ENCODE measurements at regions not wholly inside any gene's neighbourhood (a gene's known extent, or its start where the extent isn't known, plus 50 kb on each side); places are given as distances from the start of the nearest gene placed in this dataset.
"Not testable (repeated sequence)": the region's sequence is repeated elsewhere in the genome, so short reads cannot be mapped to it uniquely, and the experiment has no call there.

DNA sequence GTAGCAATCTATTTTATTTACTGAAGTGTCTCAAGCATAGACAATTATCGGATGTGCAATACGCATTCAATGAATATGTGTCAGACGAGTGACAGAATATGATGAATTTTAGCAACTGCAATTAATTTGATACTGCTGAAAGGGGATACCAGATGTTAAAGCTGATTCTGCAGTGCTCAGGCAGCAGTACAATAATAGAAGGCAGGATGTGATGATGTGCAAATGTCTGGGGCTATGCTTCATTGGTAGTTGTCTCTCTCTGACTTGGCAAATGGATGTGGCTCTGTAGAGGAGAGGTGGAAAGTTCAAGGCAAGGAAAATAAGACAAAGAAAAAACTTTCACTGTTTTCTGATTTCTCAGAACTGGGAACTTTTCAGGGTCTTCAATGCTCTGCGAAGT is 721.2 kb downstream of the CDH18 start:
- no peak for DNase-seq
- intact Hi-C loops (cut with DNase I) = no loop called here
- H3K9me3 ChIP-seq = no peaks in the 10 kb centered on the region
- no peaks in the 10 kb centered on the region for H3K36me3 ChIP-seq (replicated peaks in 1 of 2; ENCODE audit: insufficient read depth in 1 of 2, low read depth in 2 of 2)
- whole genome bisulfite sequencing, 2 donors = 83 to 86% methylated on average over 4 of the region's 4 CpGs
- no peak overlapping the region for H3K4me3 ChIP-seq
- no peaks in the 10 kb centered on the region for H3K4me1 ChIP-seq
- TF ChIP-seq POLR2A (IDR thresholded peaks at IDR 0.05) = no peak
- TF ChIP-seq, protein P1, sequence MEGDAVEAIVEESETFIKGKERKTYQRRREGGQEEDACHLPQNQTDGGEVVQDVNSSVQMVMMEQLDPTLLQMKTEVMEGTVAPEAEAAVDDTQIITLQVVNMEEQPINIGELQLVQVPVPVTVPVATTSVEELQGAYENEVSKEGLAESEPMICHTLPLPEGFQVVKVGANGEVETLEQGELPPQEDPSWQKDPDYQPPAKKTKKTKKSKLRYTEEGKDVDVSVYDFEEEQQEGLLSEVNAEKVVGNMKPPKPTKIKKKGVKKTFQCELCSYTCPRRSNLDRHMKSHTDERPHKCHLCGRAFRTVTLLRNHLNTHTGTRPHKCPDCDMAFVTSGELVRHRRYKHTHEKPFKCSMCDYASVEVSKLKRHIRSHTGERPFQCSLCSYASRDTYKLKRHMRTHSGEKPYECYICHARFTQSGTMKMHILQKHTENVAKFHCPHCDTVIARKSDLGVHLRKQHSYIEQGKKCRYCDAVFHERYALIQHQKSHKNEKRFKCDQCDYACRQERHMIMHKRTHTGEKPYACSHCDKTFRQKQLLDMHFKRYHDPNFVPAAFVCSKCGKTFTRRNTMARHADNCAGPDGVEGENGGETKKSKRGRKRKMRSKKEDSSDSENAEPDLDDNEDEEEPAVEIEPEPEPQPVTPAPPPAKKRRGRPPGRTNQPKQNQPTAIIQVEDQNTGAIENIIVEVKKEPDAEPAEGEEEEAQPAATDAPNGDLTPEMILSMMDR (IDR thresholded peaks at IDR 0.05) = no peak
- no peak for ATAC-seq
- H3K27ac ChIP-seq = no peak overlapping the region
- no peaks in the 10 kb centered on the region for H3K27me3 ChIP-seq

GRCh38 chr5:19270153-19270552 is 717.8 kb downstream of the CDH18 start:
- Histone ChIP-seq H3K27ac (no peak overlapping the region), H3K4me3 (no peak overlapping the region), H3K9me3 (no peaks in the 10 kb centered on the region), H3K4me1 (no peaks in the 10 kb centered on the region), H3K36me3 (replicated peaks in 1 of 2; ENCODE audit: insufficient read depth in 1 of 2, low read depth in 2 of 2) (no peaks in the 10 kb centered on the region), H3K27me3 (no peaks in the 10 kb centered on the region)
- 68 to 71% methylated on average over 4 of the region's 4 CpGs for WGBS, 2 donors
- TF ChIP-seq, protein P1 (IDR thresholded peaks at IDR 0.05) = no peak
- TF ChIP-seq POLR2A (IDR thresholded peaks at IDR 0.05) = no peak
- ATAC-seq (no peak), DNase-seq (peak in 1 of 4 donors; percentile 5)
- intact Hi-C loops (cut with DNase I) = no loop called here

- H3K4me3 ChIP-seq = no peak overlapping the region
Measured at GRCh38 chr5:19274578-19274977, 713.4 kb downstream of the CDH18 start.

DNA sequence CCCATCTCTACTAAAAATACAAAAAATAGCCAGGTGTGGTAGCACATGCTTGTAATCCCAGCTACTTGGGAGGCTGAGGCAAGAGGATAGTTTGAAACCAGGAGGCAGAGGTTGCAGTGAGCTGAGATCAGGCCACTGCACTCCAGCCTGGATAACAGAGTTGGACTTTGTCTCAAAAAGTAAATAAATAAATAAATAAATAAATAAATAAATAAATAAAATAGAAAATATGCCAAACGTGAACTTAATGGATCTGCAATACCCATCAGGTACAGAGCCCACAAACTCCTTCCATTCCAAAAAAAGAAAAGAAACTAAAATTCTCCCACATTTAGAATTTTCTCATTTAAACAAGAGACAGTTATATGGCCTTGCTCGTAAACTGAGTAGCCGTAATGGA is 702.7 kb downstream of the CDH18 start:
- Histone ChIP-seq H3K4me1 (no peaks in the 10 kb centered on the region), H3K9me3 (no peaks in the 10 kb centered on the region), H3K27ac (no peak overlapping the region), H3K4me3 (no peak overlapping the region), H3K36me3 (replicated peaks in 1 of 2; ENCODE audit: insufficient read depth in 1 of 2, low read depth in 2 of 2) (no peaks in the 10 kb centered on the region), H3K27me3 (no peaks in the 10 kb centered on the region)
- intact Hi-C loops (cut with DNase I) = no loop called here
- no peak for ATAC-seq
- WGBS, 2 donors = 84 to 87% methylated on average over 3 of the region's 3 CpGs
- DNase-seq = no peak
- TF ChIP-seq, protein P1 (IDR thresholded peaks at IDR 0.05) = no peak
- TF ChIP-seq POLR2A (IDR thresholded peaks at IDR 0.05) = no peak

More at GRCh38 chr5:19274578-19274977, 713.4 kb downstream of the CDH18 start:
- Histone ChIP-seq H3K4me1 (no peaks in the 10 kb centered on the region), H3K36me3 (replicated peaks in 1 of 2; ENCODE audit: insufficient read depth in 1 of 2, low read depth in 2 of 2) (no peaks in the 10 kb centered on the region), H3K27me3 (no peaks in the 10 kb centered on the region), H3K9me3 (no peaks in the 10 kb centered on the region), H3K27ac (no peak overlapping the region)
- DNase-seq (no peak), ATAC-seq (no peak)
- WGBS, 2 donors = 68 to 70% methylated on average over 3 of the region's 3 CpGs
- TF ChIP-seq POLR2A (IDR thresholded peaks at IDR 0.05) = no peak
- TF ChIP-seq, protein P1 (IDR thresholded peaks at IDR 0.05) = no peak
- intact Hi-C loops (cut with DNase I) = no loop called here

DNA sequence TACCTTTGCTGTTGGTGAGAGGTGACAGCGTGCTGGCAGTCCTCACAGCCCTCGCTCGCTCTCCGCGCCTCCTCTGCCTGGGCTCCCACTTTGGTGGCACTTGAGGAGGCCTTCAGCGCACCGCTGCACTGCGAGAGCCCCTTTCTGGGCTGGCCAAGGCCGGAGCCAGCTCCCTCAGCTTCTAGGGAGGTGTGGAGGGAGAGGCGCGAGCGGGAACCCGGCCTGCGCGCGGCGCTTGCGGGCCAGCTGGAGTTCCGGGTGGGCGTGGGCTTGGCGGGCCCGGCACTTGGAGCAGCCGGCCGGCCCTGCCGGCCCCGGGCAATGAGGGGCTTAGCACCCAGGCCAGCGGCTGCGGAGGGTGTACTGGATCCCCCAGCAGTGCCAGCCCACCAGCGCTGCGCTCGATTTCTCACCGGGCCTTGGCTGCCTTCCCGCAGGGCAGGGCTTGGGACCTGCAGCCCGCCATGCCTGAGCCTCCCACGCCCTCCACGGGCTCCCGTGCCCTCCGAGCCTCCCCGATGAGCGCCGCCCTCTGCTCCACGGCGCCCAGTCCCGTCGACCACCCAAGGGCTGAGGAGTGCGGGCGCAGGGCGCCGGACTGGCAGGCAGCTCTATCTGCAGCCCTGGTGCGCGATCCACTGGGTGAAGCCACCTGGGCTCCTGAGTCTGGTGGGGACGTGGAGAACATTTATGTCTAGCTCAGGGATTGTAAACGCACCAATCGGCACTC is 700.3 kb downstream of the CDH18 start:
- intact Hi-C loops (cut with DNase I); H3K27ac ChIP-seq; H3K9me3 ChIP-seq; H3K4me3 ChIP-seq; ATAC-seq; H3K4me1 ChIP-seq; DNase-seq; H3K36me3 ChIP-seq (replicated peaks in 1 of 2; ENCODE audit: insufficient read depth in 1 of 2, low read depth in 2 of 2); H3K27me3 ChIP-seq: not testable (repeated sequence)
- 91 to 93% methylated on average over 31 to 33 of the region's 54 CpGs for WGBS, 2 donors

DNA sequence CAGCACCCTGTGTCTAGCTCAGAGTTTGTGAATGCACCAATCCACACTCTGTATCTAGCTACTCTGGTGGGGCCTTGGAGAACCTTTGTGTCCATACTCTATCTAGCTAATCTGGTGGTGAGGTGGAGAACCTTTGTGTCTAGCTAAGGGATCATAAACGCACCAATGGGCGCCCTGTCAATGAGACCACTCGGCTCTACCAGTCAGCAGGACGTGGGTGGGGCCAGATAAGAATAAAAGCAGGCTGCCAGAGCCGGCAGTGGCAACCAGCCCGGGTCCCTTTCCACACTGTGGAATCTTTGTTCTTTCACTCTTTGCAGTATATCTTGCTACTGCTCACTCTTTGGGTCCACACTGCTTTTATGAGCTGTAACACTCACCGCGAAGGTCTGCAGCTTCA is 699.7 kb downstream of the CDH18 start:
- H3K36me3 ChIP-seq (replicated peaks in 1 of 2; ENCODE audit: insufficient read depth in 1 of 2, low read depth in 2 of 2); H3K4me3 ChIP-seq; H3K9me3 ChIP-seq; H3K27ac ChIP-seq; H3K27me3 ChIP-seq; H3K4me1 ChIP-seq; intact Hi-C loops (cut with DNase I); DNase-seq; ATAC-seq: not testable (repeated sequence)
- 85 to 86% methylated on average over 8 of the region's 8 CpGs for WGBS, 2 donors

Data from body of pancreas (tissue), 4 donors.